H7 (cell line): ENCODE measurements at regions not wholly inside any gene's neighbourhood (a gene's known extent, or its start where the extent isn't known, plus 50 kb on each side); places are given as distances from the start of the nearest gene placed in this dataset.

Experiments used
- DNase-seq: peaks from one replicate; pipeline ENCODE4 v3.0.0; 2012
- H3K27me3 ChIP-seq: 2 replicates; pipeline ENCODE4 v1.6.0; 2011; ENCODE audit warnings: mild to moderate bottlenecking, low read length; ENCODE audit not compliant: control insufficient read depth, insufficient read depth
- H3K36me3 ChIP-seq: replicated peaks from 2 replicates; pipeline ENCODE4 v1.5.1; 2011; ENCODE audit warnings: low read length; ENCODE audit not compliant: control insufficient read depth, insufficient read depth
- H3K4me3 ChIP-seq: 2 replicates; pipeline ENCODE4 v1.5.1; 2011; ENCODE audit warnings: low read depth, mild to moderate bottlenecking, control low read depth, low read length, moderate library complexity; ENCODE audit not compliant: insufficient read depth

GRCh38 chr4:186481998-186482790 lies 73.2 kb downstream of the MTNR1A start:
- peak; percentile 73 for DNase-seq
- Histone ChIP-seq H3K27me3 (no peaks in the 10 kb centered on the region; the same call in 1 of the 2 replicates), H3K36me3 (no peaks in the 10 kb centered on the region), H3K4me3 (no peak overlapping the region)

- no peak overlapping the region for H3K4me3 ChIP-seq
- no peak for DNase-seq
- no peaks in the 10 kb centered on the region for H3K36me3 ChIP-seq
- no peaks in the 10 kb centered on the region for H3K27me3 ChIP-seq
Measured at GRCh38 chr4:186475202-186475601, 80.2 kb downstream of the MTNR1A start.

GRCh38 chr4:186473933-186474332 lies 81.4 kb downstream of the MTNR1A start:
- H3K4me3 ChIP-seq: no peak overlapping the region
- no peaks in the 10 kb centered on the region for H3K27me3 ChIP-seq
- no peaks in the 10 kb centered on the region for H3K36me3 ChIP-seq
- no peak for DNase-seq

GRCh38 chr4:186472948-186473347 lies 82.4 kb downstream of the MTNR1A start:
- H3K4me3 ChIP-seq: no peak overlapping the region
- DNase-seq: peak; percentile 60
- H3K27me3 ChIP-seq: no peaks in the 10 kb centered on the region
- no peaks in the 10 kb centered on the region for H3K36me3 ChIP-seq

- no peak for DNase-seq
- Histone ChIP-seq H3K27me3 (no peaks in the 10 kb centered on the region), H3K36me3 (no peaks in the 10 kb centered on the region), H3K4me3 (no peak overlapping the region)
Measured at GRCh38 chr4:186471441-186471840, 83.9 kb downstream of the MTNR1A start.

GRCh38 chr4:186458050-186458449 lies 97.3 kb downstream of the MTNR1A start:
- no peaks in the 10 kb centered on the region for H3K27me3 ChIP-seq
- H3K4me3 ChIP-seq: no peak overlapping the region
- H3K36me3 ChIP-seq: no peaks in the 10 kb centered on the region
- no peak for DNase-seq

GRCh38 chr4:186451982-186452381 lies 103.4 kb downstream of the MTNR1A start:
- no peak for DNase-seq
- Histone ChIP-seq H3K36me3 (no peaks in the 10 kb centered on the region), H3K4me3 (no peak overlapping the region), H3K27me3 (no peaks in the 10 kb centered on the region)

- H3K4me3 ChIP-seq: no peak overlapping the region
- no peaks in the 10 kb centered on the region for H3K36me3 ChIP-seq
- DNase-seq: no peak
- H3K27me3 ChIP-seq: no peaks in the 10 kb centered on the region
Measured at GRCh38 chr4:186449954-186450353, 105.4 kb downstream of the MTNR1A start.

- Histone ChIP-seq H3K27me3 (no peaks in the 10 kb centered on the region), H3K36me3 (no peaks in the 10 kb centered on the region), H3K4me3 (no peak overlapping the region)
- no peak for DNase-seq
Measured at GRCh38 chr4:186445040-186445439, 110.3 kb downstream of the MTNR1A start.

GRCh38 chr4:186441502-186441901 lies 113.9 kb downstream of the MTNR1A start:
- H3K4me3 ChIP-seq: no peak overlapping the region
- no peak for DNase-seq
- no peaks in the 10 kb centered on the region for H3K36me3 ChIP-seq
- H3K27me3 ChIP-seq: no peaks in the 10 kb centered on the region

- no peak for DNase-seq
- H3K36me3 ChIP-seq: no peaks in the 10 kb centered on the region
- H3K27me3 ChIP-seq: no peaks in the 10 kb centered on the region
- H3K4me3 ChIP-seq: no peak overlapping the region
Measured at GRCh38 chr4:186428481-186428880, 126.9 kb downstream of the MTNR1A start.

GRCh38 chr4:186424745-186425144 lies 130.6 kb downstream of the MTNR1A start:
- DNase-seq: no peak
- H3K27me3 ChIP-seq: no peaks in the 10 kb centered on the region
- no peaks in the 10 kb centered on the region for H3K36me3 ChIP-seq
- no peak overlapping the region for H3K4me3 ChIP-seq

- no peak for DNase-seq
- no peaks in the 10 kb centered on the region for H3K36me3 ChIP-seq
Measured at GRCh38 chr4:186422296-186422695, 133.1 kb downstream of the MTNR1A start.

GRCh38 chr4:186416451-186417060 lies 138.8 kb downstream of the MTNR1A start:
- no peaks in the 10 kb centered on the region for H3K36me3 ChIP-seq
- no peak overlapping the region for H3K4me3 ChIP-seq
- no peaks in the 10 kb centered on the region for H3K27me3 ChIP-seq
- peak; percentile 27 for DNase-seq

More at GRCh38 chr4:186422296-186422695, 133.1 kb downstream of the MTNR1A start:
- no peaks in the 10 kb centered on the region for H3K27me3 ChIP-seq
- no peak overlapping the region for H3K4me3 ChIP-seq

GRCh38 chr4:186414390-186414789 lies 141.0 kb downstream of the MTNR1A start:
- no peaks in the 10 kb centered on the region for H3K36me3 ChIP-seq
- no peak overlapping the region for H3K4me3 ChIP-seq
- H3K27me3 ChIP-seq: no peaks in the 10 kb centered on the region
- DNase-seq: no peak
